H9 (cell line): ENCODE measurements at regions not wholly inside any gene's neighbourhood (a gene's known extent, or its start where the extent isn't known, plus 50 kb on each side); places are given as distances from the start of the nearest gene placed in this dataset.

Experiments used
- DNase-seq: peaks from one replicate; pipeline ENCODE4 v3.0.0-alpha.2; 2017
- H2AFZ ChIP-seq: one replicate; pipeline ENCODE4 v1.6.1; 2013; ENCODE audit warnings: mild to moderate bottlenecking, low read length, control low read depth, moderate library complexity
- H2AK5ac ChIP-seq: 2 replicates; pipeline ENCODE4 v1.6.1; 2013; ENCODE audit warnings: low read length, control low read depth, mixed read lengths; ENCODE audit not compliant: insufficient read length
- H2BK120ac ChIP-seq: one replicate; pipeline ENCODE4 v1.6.1; 2013; ENCODE audit warnings: low read depth, mild to moderate bottlenecking, low read length, control low read depth, inconsistent platforms; ENCODE audit not compliant: poor library complexity, severe bottlenecking
- H2BK12ac ChIP-seq: 2 replicates; pipeline ENCODE4 v1.6.1; 2013; ENCODE audit warnings: low read length, control low read depth, mixed read lengths, low read depth; ENCODE audit not compliant: insufficient read length
- H2BK15ac ChIP-seq: 2 replicates; pipeline ENCODE4 v1.6.1; 2013; ENCODE audit warnings: low read depth, low read length, control low read depth
- H2BK20ac ChIP-seq: one replicate; pipeline ENCODE4 v1.6.1; 2013; ENCODE audit warnings: low read depth, mild to moderate bottlenecking, low read length, control low read depth, inconsistent platforms; ENCODE audit not compliant: poor library complexity, severe bottlenecking
- H2BK5ac ChIP-seq: 2 replicates; pipeline ENCODE4 v1.6.1; 2013; ENCODE audit warnings: low read length, control low read depth, mixed read lengths; ENCODE audit not compliant: insufficient read length
- H3K14ac ChIP-seq: 2 replicates; pipeline ENCODE4 v1.6.1; 2013; ENCODE audit warnings: low read length, control low read depth; ENCODE audit not compliant: insufficient read depth
- H3K18ac ChIP-seq: 2 replicates; pipeline ENCODE4 v1.6.1; 2013; ENCODE audit warnings: low read depth, mild to moderate bottlenecking, mixed read lengths, low read length, control low read depth; ENCODE audit not compliant: insufficient read length
- H3K23ac ChIP-seq: 2 replicates; pipeline ENCODE4 v1.6.1; 2013; ENCODE audit warnings: low read length, control low read depth, mixed read lengths, low read depth; ENCODE audit not compliant: insufficient read length
- H3K23me2 ChIP-seq: 2 replicates; pipeline ENCODE4 v1.6.1; 2013; ENCODE audit warnings: low read depth, mild to moderate bottlenecking, mixed read lengths, low read length, control low read depth; ENCODE audit not compliant: insufficient read length, poor library complexity, severe bottlenecking
- H3K27ac ChIP-seq: 2 replicates; pipeline ENCODE4 v1.5.1; 2013; ENCODE audit warnings: low read length, control low read depth, mixed read lengths, low read depth; ENCODE audit not compliant: insufficient read length
- H3K27me3 ChIP-seq: 2 replicates; pipeline ENCODE4 v1.6.1; 2013; ENCODE audit warnings: low read length, control low read depth, inconsistent platforms; ENCODE audit not compliant: insufficient read depth
- H3K4ac ChIP-seq: 2 replicates; pipeline ENCODE4 v1.6.1; 2013; ENCODE audit warnings: low read depth, mild to moderate bottlenecking, control low read depth, inconsistent platforms, low read length, moderate library complexity
- H3K4me1 ChIP-seq: 2 replicates; pipeline ENCODE4 v1.6.1; 2013; ENCODE audit warnings: low read length, control low read depth, inconsistent platforms; ENCODE audit not compliant: insufficient read depth
- H3K4me2 ChIP-seq: 2 replicates; pipeline ENCODE4 v1.6.1; 2013; ENCODE audit warnings: low read length, control low read depth, mixed read lengths; ENCODE audit not compliant: insufficient read length, insufficient read depth
- H3K56ac ChIP-seq: 2 replicates; pipeline ENCODE4 v1.6.1; 2013; ENCODE audit warnings: low read depth, mild to moderate bottlenecking, mixed read lengths, low read length, control low read depth; ENCODE audit not compliant: insufficient read length
- H3K79me1 ChIP-seq: 2 replicates; pipeline ENCODE4 v1.6.1; 2013; ENCODE audit warnings: low read depth, mild to moderate bottlenecking, moderate library complexity, low read length, control low read depth, inconsistent platforms; ENCODE audit not compliant: insufficient read depth, poor library complexity, severe bottlenecking
- H3K79me2 ChIP-seq: 2 replicates; pipeline ENCODE4 v1.6.1; 2013; ENCODE audit warnings: low read length, control low read depth, inconsistent platforms; ENCODE audit not compliant: insufficient read depth
- H3K9ac ChIP-seq: 2 replicates; pipeline ENCODE4 v1.6.1; 2013; ENCODE audit warnings: low read length, control low read depth, mixed read lengths; ENCODE audit not compliant: insufficient read length; ENCODE audit errors: extremely low read depth
- H3K9me3 ChIP-seq: one replicate; pipeline ENCODE4 v1.6.1; 2013; ENCODE audit warnings: low read depth, low read length, inconsistent platforms; ENCODE audit not compliant: control insufficient read depth
- H3T11ph ChIP-seq: one replicate; pipeline ENCODE4 v1.6.1; 2013; ENCODE audit warnings: mild to moderate bottlenecking, low read length, control low read depth, inconsistent platforms
- H4K20me1 ChIP-seq: one replicate; pipeline ENCODE4 v1.6.1; 2013; ENCODE audit not compliant: control insufficient read depth, insufficient read length, insufficient read depth
- H4K5ac ChIP-seq: 2 replicates; pipeline ENCODE4 v1.6.1; 2013; ENCODE audit warnings: low read depth, mild to moderate bottlenecking, mixed read lengths, low read length, control low read depth; ENCODE audit not compliant: insufficient read length
- H4K8ac ChIP-seq: replicated peaks from 2 replicates; pipeline ENCODE4 v1.6.1; 2013; ENCODE audit warnings: low read length, control low read depth, mixed read lengths, low read depth; ENCODE audit not compliant: insufficient read length
- H4K91ac ChIP-seq: 2 replicates; pipeline ENCODE4 v1.6.1; 2013; ENCODE audit warnings: low read depth, mild to moderate bottlenecking, moderate library complexity, mixed read lengths, low read length, control low read depth; ENCODE audit not compliant: insufficient read length
- H3K27ac Mint-ChIP-seq, 3 experiments: 2 replicates in 2 of 3; 3 replicates in 1 of 3; pipeline ENCODE4 v1.8.0; 2020 to 2021; ENCODE audit warnings: mixed read lengths in 3 of 3, mild to moderate bottlenecking in 1 of 3, moderate library complexity in 1 of 3
- H3K27me3 Mint-ChIP-seq: 2 replicates; pipeline ENCODE4 v1.8.0; 2021; ENCODE audit warnings: low read depth, mild to moderate bottlenecking, moderate library complexity, mixed read lengths
- H3K36me3 Mint-ChIP-seq, 3 experiments: 2 replicates in 2 of 3; 3 replicates in 1 of 3; pipeline ENCODE4 v1.8.0; 2020 to 2021; ENCODE audit warnings: low read depth in 3 of 3, mixed read lengths in 3 of 3; ENCODE audit not compliant: insufficient read depth in 1 of 3
- H3K4me1 Mint-ChIP-seq, 2 experiments: 2 replicates each; pipeline ENCODE4 v1.8.0; 2020; ENCODE audit warnings: mixed read lengths in 2 of 2
- H3K4me3 Mint-ChIP-seq, 2 experiments: 2 replicates in 1 of 2; 3 replicates in 1 of 2; pipeline ENCODE4 v1.8.0; 2020 to 2021; ENCODE audit warnings: mild to moderate bottlenecking in 2 of 2, mixed read lengths in 2 of 2, moderate library complexity in 1 of 2
- H3K9me3 Mint-ChIP-seq, 2 experiments: 2 replicates in 1 of 2; 3 replicates in 1 of 2; pipeline ENCODE4 v1.8.0; 2020; ENCODE audit warnings: mild to moderate bottlenecking in 2 of 2, mixed read lengths in 2 of 2, moderate library complexity in 1 of 2
- CTCF ChIP-seq: fragments of 200-600 bp; sonication (generic); conservative IDR thresholded peaks from 3 replicates; pipeline ENCODE4 v1.8.0; 2021; ENCODE audit warnings: antibody characterized with exemption, mild to moderate bottlenecking

- Histone ChIP-seq H4K20me1 (no peaks in the 10 kb centered on the region), H3K18ac (no peak overlapping the region), H3K4ac (no peak overlapping the region), H3K4me1 (peaks cover 3% of the 10 kb centered on the region; the same call in 1 of the 2 replicates), H3T11ph (no peak overlapping the region), H3K9ac (no peak overlapping the region), H3K79me1 (no peaks in the 10 kb centered on the region), H2BK12ac (no peak overlapping the region), H2BK120ac (no peak overlapping the region), H3K23me2 (no peaks in the 10 kb centered on the region), H3K27me3 (no peaks in the 10 kb centered on the region), H3K4me2 (no peak overlapping the region), H4K91ac (no peak overlapping the region), H2AK5ac (no peak overlapping the region), H3K14ac (no peak overlapping the region), H2AFZ (no peak overlapping the region), H3K79me2 (no peaks in the 10 kb centered on the region), H2BK20ac (no peak overlapping the region), H2BK5ac (no peak overlapping the region), H4K8ac (no peak overlapping the region), H3K56ac (no peak overlapping the region), H3K27ac (no peak overlapping the region), H2BK15ac (no peak overlapping the region), H3K23ac (no peak overlapping the region), H3K9me3 (no peaks in the 10 kb centered on the region), H4K5ac (no peak overlapping the region)
- Mint-ChIP-seq H3K4me3 (no peak overlapping the region), H3K4me1 (peaks cover 24 to 33% of the 10 kb centered on the region in 2 experiments), H3K27me3 (no peaks in the 10 kb centered on the region), H3K27ac (no peak overlapping the region), H3K36me3 (no peaks in the 10 kb centered on the region), H3K9me3 (no peaks in the 10 kb centered on the region)
- TF ChIP-seq CTCF, result no peak
- DNase-seq, result no peak
These were observed 358.0 kb downstream of the ATP23 start for GRCh38 chr12:58299371-58299770.
